Sigmoid colon (tissue), 6 donors: ENCODE measurements at regions not wholly inside any gene's neighbourhood (a gene's known extent, or its start where the extent isn't known, plus 50 kb on each side); places are given as distances from the start of the nearest gene placed in this dataset.

Source experiments
- DNase-seq: peaks from one replicate; pipeline ENCODE4 v3.0.0-alpha.2; 2019
- H3K27ac ChIP-seq, 4 donors: fragments of 200-600 bp; sonication (generic); one replicate each; pipeline ENCODE4 v1.5.1; 2016 to 2019; ENCODE audit warnings: mild to moderate bottlenecking in 1 of 4
- H3K27me3 ChIP-seq, 3 donors: fragments of 200-600 bp; sonication (generic); one replicate each; pipeline ENCODE4 v1.5.1; 2019; ENCODE audit warnings: mild to moderate bottlenecking in 1 of 3
- H3K36me3 ChIP-seq, 4 donors: fragments of 200-600 bp; sonication (generic); one replicate each; pipeline ENCODE4 v1.5.1; 2016 to 2019
- H3K4me1 ChIP-seq, 4 donors: fragments of 200-600 bp; sonication (generic); one replicate each; pipeline ENCODE4 v1.5.1; 2017 to 2019
- H3K4me3 ChIP-seq, 4 donors: fragments of 200-600 bp; sonication (generic); one replicate each; pipeline ENCODE4 v1.5.1; 2017 to 2019; ENCODE audit warnings: mild to moderate bottlenecking in 2 of 4, moderate library complexity in 1 of 4
- H3K9me3 ChIP-seq, 4 donors: fragments of 200-600 bp in 3 of 4; sonication (generic) in 3 of 4; one replicate each; pipeline versions ENCODE4 v1.5.1 to v1.6.1; 2013 to 2019
- CTCF ChIP-seq, 4 experiments: fragments of 450-650 bp in 3 of 4; fragments of 200-600 bp in 1 of 4; IDR thresholded peaks; one replicate each; pipeline ENCODE4 v1.5.1; 2016 to 2019; ENCODE audit warnings: antibody characterized with exemption in 4 of 4, mild to moderate bottlenecking in 3 of 4, moderate library complexity in 2 of 4
- EP300 ChIP-seq, 4 donors: sonication (generic); formaldehyde crosslinking; IDR thresholded peaks; one replicate each; pipeline ENCODE4 v1.6.1; 2017; ENCODE audit warnings: antibody characterized with exemption in 4 of 4
- POLR2A ChIP-seq, 2 donors: fragments of 450-650 bp; IDR thresholded peaks; one replicate each; pipeline ENCODE4 v1.6.1; 2016; ENCODE audit warnings: antibody characterized with exemption in 2 of 2, mild to moderate bottlenecking in 2 of 2, moderate library complexity in 2 of 2
- POLR2AphosphoS5 ChIP-seq, 4 donors: sonication (generic); formaldehyde crosslinking; IDR thresholded peaks; one replicate each; pipeline ENCODE4 v1.6.1; 2017; ENCODE audit warnings: antibody characterized with exemption in 4 of 4
- WGBS, 2 donors: extraction: QIAGEN DNeasy Blood & Tissue Kit; methylation state at CpG; one replicate each; pipeline ENCODE4 v1.1.7; 2013; 5-methylcytosine and 5-hydroxymethylcytosine counted together
- intact Hi-C: fragments of 100-400 bp; cut with DNase I; formaldehyde crosslinking; loops from one replicate; pipeline ENCODE4 v1.15.1; 2023
- donor health status: healthy with polysubstance abuse.
- donor health status: healthy.

GRCh38 chr6:144352331-144352730 lies 67.2 kb downstream of the UTRN start:
- 78 to 94% methylated on average over 2 of the region's 2 CpGs for WGBS, 2 donors
- peak overlapping the region in 1 of 4 donors; percentile 22 for H3K27ac ChIP-seq
- no peaks in the 10 kb centered on the region for H3K27me3 ChIP-seq
- peaks cover 0 to 17% (median 13%) of the 10 kb centered on the region in 4 donors for H3K4me1 ChIP-seq
- no peaks in the 10 kb centered on the region for H3K9me3 ChIP-seq
- TF ChIP-seq POLR2AphosphoS5 (IDR thresholded peaks at IDR 0.05) = no peak
- no peak for TF ChIP-seq POLR2A (IDR thresholded peaks at IDR 0.05)
- TF ChIP-seq CTCF (IDR thresholded peaks at IDR 0.05) = no peak
- no peak for TF ChIP-seq EP300 (IDR thresholded peaks at IDR 0.05)
- no peak overlapping the region for H3K4me3 ChIP-seq
- intact Hi-C loops = no loop called here
- no peaks in the 10 kb centered on the region for H3K36me3 ChIP-seq
- no peak for DNase-seq

GRCh38 chr6:144353871-144354314 lies 68.8 kb downstream of the UTRN start:
- intact Hi-C loops = no loop called here
- Histone ChIP-seq H3K27me3 (no peaks in the 10 kb centered on the region), H3K36me3 (no peaks in the 10 kb centered on the region), H3K27ac (no peak overlapping the region), H3K4me3 (no peak overlapping the region), H3K9me3 (no peaks in the 10 kb centered on the region), H3K4me1 (peaks cover 0 to 17% (median 13%) of the 10 kb centered on the region in 4 donors)
- 64 to 82% methylated on average over 5 of the region's 5 CpGs for WGBS, 2 donors
- no peak for DNase-seq
- TF ChIP-seq EP300 (IDR thresholded peaks at IDR 0.05) (no peak), POLR2AphosphoS5 (IDR thresholded peaks at IDR 0.05) (no peak), CTCF (IDR thresholded peaks at IDR 0.05) (no peak), POLR2A (IDR thresholded peaks at IDR 0.05) (no peak)

- intact Hi-C loops = no loop called here
- Histone ChIP-seq H3K4me1 (peaks cover 0 to 8% (median 4%) of the 10 kb centered on the region in 4 donors), H3K27ac (no peak overlapping the region), H3K36me3 (no peaks in the 10 kb centered on the region), H3K27me3 (no peaks in the 10 kb centered on the region), H3K9me3 (no peaks in the 10 kb centered on the region), H3K4me3 (no peak overlapping the region)
- TF ChIP-seq CTCF (IDR thresholded peaks at IDR 0.05) = no peak
- TF ChIP-seq POLR2AphosphoS5 (IDR thresholded peaks at IDR 0.05) = no peak
- no peak for TF ChIP-seq EP300 (IDR thresholded peaks at IDR 0.05)
- no peak for TF ChIP-seq POLR2A (IDR thresholded peaks at IDR 0.05)
- no peak for DNase-seq
- WGBS, 2 donors = 96 to 98% methylated on average over 1 of the region's 1 CpG
Measured at GRCh38 chr6:144359783-144360182, 74.6 kb downstream of the UTRN start.

- 87 to 93% methylated on average over 4 of the region's 4 CpGs for WGBS, 2 donors
- DNase-seq = no peak
- no peak overlapping the region for H3K4me3 ChIP-seq
- intact Hi-C loops = no loop called here
- H3K27ac ChIP-seq = no peak overlapping the region
- no peak for TF ChIP-seq EP300 (IDR thresholded peaks at IDR 0.05)
- no peaks in the 10 kb centered on the region for H3K36me3 ChIP-seq
- H3K27me3 ChIP-seq = no peaks in the 10 kb centered on the region
- H3K4me1 ChIP-seq = peaks cover 0 to 8% (median 4%) of the 10 kb centered on the region in 4 donors
- no peaks in the 10 kb centered on the region for H3K9me3 ChIP-seq
Measured at GRCh38 chr6:144360401-144360800, 75.3 kb downstream of the UTRN start.

- Histone ChIP-seq H3K27ac (no peak overlapping the region), H3K9me3 (no peaks in the 10 kb centered on the region), H3K4me3 (no peak overlapping the region), H3K4me1 (peaks cover 0 to 8% (median 4%) of the 10 kb centered on the region in 4 donors), H3K27me3 (no peaks in the 10 kb centered on the region), H3K36me3 (no peaks in the 10 kb centered on the region)
- TF ChIP-seq EP300 (IDR thresholded peaks at IDR 0.05) (no peak), POLR2AphosphoS5 (IDR thresholded peaks at IDR 0.05) (no peak), CTCF (IDR thresholded peaks at IDR 0.05) (no peak), POLR2A (IDR thresholded peaks at IDR 0.05) (no peak)
- WGBS, 2 donors = 98 to 100% methylated on average over 1 of the region's 1 CpG
- intact Hi-C loops = no loop called here
- DNase-seq = no peak
Measured at GRCh38 chr6:144361016-144361415, 75.9 kb downstream of the UTRN start.
